NT2/D1 (cell line): ENCODE measurements at regions not wholly inside any gene's neighbourhood (a gene's known extent, or its start where the extent isn't known, plus 50 kb on each side); places are given as distances from the start of the nearest gene placed in this dataset.

ENCODE experiments used
- DNase-seq: peaks from one replicate; pipeline ENCODE4 v3.0.0-alpha.2; 2011; ENCODE audit warnings: low read depth, low spot score
- H3K27me3 ChIP-seq: 2 replicates; pipeline ENCODE4 v1.6.0; 2011; ENCODE audit warnings: mild to moderate bottlenecking; ENCODE audit not compliant: insufficient read length, insufficient read depth
- H3K36me3 ChIP-seq: 2 replicates; pipeline ENCODE4 v1.6.1; 2011; ENCODE audit warnings: mild to moderate bottlenecking, low read length, mixed read lengths; ENCODE audit not compliant: insufficient read depth, insufficient read length
- H3K4me1 ChIP-seq: 2 replicates; pipeline ENCODE4 v1.5.1; 2011; ENCODE audit not compliant: insufficient read depth, insufficient read length
- H3K4me3 ChIP-seq: 2 replicates; pipeline ENCODE4 v1.5.1; 2011; ENCODE audit warnings: low read depth; ENCODE audit not compliant: insufficient read length
- H3K9ac ChIP-seq: 2 replicates; pipeline ENCODE4 v1.6.0; 2011; ENCODE audit warnings: low read depth; ENCODE audit not compliant: insufficient read length
- H3K9me3 ChIP-seq: 2 replicates; pipeline ENCODE4 v1.5.1; 2011; ENCODE audit warnings: mild to moderate bottlenecking, low read length; ENCODE audit not compliant: insufficient read depth
- SUZ12 ChIP-seq: IDR thresholded peaks from 2 replicates; pipeline ENCODE4 v1.6.1; 2011; ENCODE audit not compliant: insufficient read length, insufficient read depth; ENCODE audit errors: extremely low read depth
- YY1 ChIP-seq: IDR thresholded peaks from 2 replicates; pipeline ENCODE4 v1.6.1; 2011; ENCODE audit not compliant: insufficient read length, insufficient read depth
- ZNF274 ChIP-seq: IDR thresholded peaks from 2 replicates; pipeline ENCODE4 v1.6.1; 2011; ENCODE audit warnings: mild to moderate bottlenecking, low read depth, low read length

DNA sequence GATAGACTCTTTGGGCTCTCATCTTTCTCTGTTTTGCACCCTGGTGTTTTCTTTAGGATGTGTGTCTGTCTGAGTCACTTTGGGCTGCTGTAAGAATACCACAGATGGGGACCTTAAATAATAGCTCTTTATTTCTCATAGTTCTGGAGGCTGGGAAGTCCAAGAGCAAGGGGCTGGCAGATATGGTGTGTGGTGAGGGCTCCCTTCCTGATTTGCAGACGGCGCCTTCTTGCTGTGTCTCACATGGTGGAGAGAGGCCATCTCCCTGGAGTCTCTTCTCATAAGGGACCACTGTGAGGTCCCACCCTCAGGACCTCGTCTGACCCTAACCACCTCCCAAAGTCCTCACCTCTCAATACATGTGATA lies 93.7 kb upstream of the ADRA2C start:
- no peak for DNase-seq
- Histone ChIP-seq H3K4me3 (no peak overlapping the region), H3K27me3 (peaks cover 5% of the 10 kb centered on the region), H3K9ac (no peak overlapping the region), H3K4me1 (peaks cover 14% of the 10 kb centered on the region), H3K9me3 (peaks cover 15% of the 10 kb centered on the region; the same call in 1 of the 2 replicates), H3K36me3 (no peaks in the 10 kb centered on the region)
- TF ChIP-seq SUZ12 (no peak), ZNF274 (no peak), YY1 (no peak)

- no peaks in the 10 kb centered on the region for H3K36me3 ChIP-seq
- DNase-seq: no peak
- H3K4me1 ChIP-seq: peaks cover 12% of the 10 kb centered on the region
- TF ChIP-seq ZNF274: no peak
- TF ChIP-seq YY1: no peak
- TF ChIP-seq SUZ12: no peak
- no peak overlapping the region for H3K9ac ChIP-seq
- peaks cover 5% of the 10 kb centered on the region for H3K27me3 ChIP-seq
- no peak overlapping the region for H3K4me3 ChIP-seq
- peaks cover 21% of the 10 kb centered on the region; the same call in 1 of the 2 replicates for H3K9me3 ChIP-seq
Observed at GRCh38 chr4:3671571-3672464, 94.4 kb upstream of the ADRA2C start.

- TF ChIP-seq YY1: no peak
- TF ChIP-seq SUZ12: no peak
- TF ChIP-seq ZNF274: no peak
- DNase-seq: no peak
- H3K4me3 ChIP-seq: no peak overlapping the region
- peaks cover 5% of the 10 kb centered on the region for H3K27me3 ChIP-seq
- H3K36me3 ChIP-seq: no peaks in the 10 kb centered on the region
- H3K4me1 ChIP-seq: peaks cover 12% of the 10 kb centered on the region
- H3K9ac ChIP-seq: no peak overlapping the region
- peaks cover 27% of the 10 kb centered on the region; the same call in 1 of the 2 replicates for H3K9me3 ChIP-seq
Observed at GRCh38 chr4:3670521-3671519, 95.4 kb upstream of the ADRA2C start.

DNA sequence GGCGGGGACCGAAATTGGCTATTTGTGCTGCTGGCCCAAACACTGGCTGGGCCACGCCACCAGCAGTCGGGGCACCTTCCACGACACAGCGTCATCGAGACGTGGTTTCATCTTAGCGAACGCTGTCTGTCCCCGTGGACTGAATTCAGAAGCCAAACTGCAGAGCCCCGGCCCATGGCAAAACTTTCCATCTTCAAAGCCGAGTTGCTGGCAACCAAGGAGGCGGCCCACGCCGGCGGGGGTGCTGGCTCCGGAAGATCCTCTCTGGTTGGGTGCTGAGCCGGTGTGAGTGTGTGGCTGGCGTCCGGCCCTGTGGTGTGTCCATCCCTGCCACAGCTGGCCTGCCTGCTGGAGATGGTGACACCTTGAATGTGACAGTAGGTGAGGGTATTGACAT lies 96.6 kb upstream of the ADRA2C start:
- H3K4me1 ChIP-seq: peaks cover 4% of the 10 kb centered on the region
- DNase-seq: no peak
- no peaks in the 10 kb centered on the region for H3K36me3 ChIP-seq
- TF ChIP-seq ZNF274 (no peak), SUZ12 (no peak), YY1 (no peak)
- peaks cover 27% of the 10 kb centered on the region; the same call in 1 of the 2 replicates for H3K9me3 ChIP-seq
- peaks cover 5% of the 10 kb centered on the region for H3K27me3 ChIP-seq
- no peak overlapping the region for H3K4me3 ChIP-seq
- H3K9ac ChIP-seq: no peak overlapping the region

- H3K9ac ChIP-seq: no peak overlapping the region
- no peak overlapping the region for H3K4me3 ChIP-seq
- DNase-seq: no peak
- H3K9me3 ChIP-seq: peaks cover 27% of the 10 kb centered on the region; the same call in 1 of the 2 replicates
- H3K4me1 ChIP-seq: peaks cover 2% of the 10 kb centered on the region
- H3K36me3 ChIP-seq: no peaks in the 10 kb centered on the region
- H3K27me3 ChIP-seq: peaks cover 6% of the 10 kb centered on the region
- no peak for TF ChIP-seq SUZ12
- no peak for TF ChIP-seq YY1
- no peak for TF ChIP-seq ZNF274
Observed at GRCh38 chr4:3668825-3669552, 97.2 kb upstream of the ADRA2C start.

- TF ChIP-seq SUZ12: no peak
- no peak for TF ChIP-seq ZNF274
- TF ChIP-seq YY1: no peak
- Histone ChIP-seq H3K36me3 (no peaks in the 10 kb centered on the region), H3K9ac (no peak overlapping the region), H3K4me1 (peaks cover 2% of the 10 kb centered on the region), H3K27me3 (peaks cover 7% of the 10 kb centered on the region), H3K9me3 (peaks cover 18% of the 10 kb centered on the region; the same call in 1 of the 2 replicates), H3K4me3 (no peak overlapping the region)
- no peak for DNase-seq
Observed at GRCh38 chr4:3667258-3667657, 98.9 kb upstream of the ADRA2C start.
